ENCODE measurements at regions not wholly inside any gene's neighbourhood (a gene's known extent, or its start where the extent isn't known, plus 50 kb on each side); places are given as distances from the start of the nearest gene placed in this dataset.

- TF ChIP-seq CTCF (conservative IDR thresholded peaks at IDR 0.05) (no peak), ZFX (IDR thresholded peaks at IDR 0.05) (no peak)
These were observed 320.7 kb downstream of the MAP2K4 start for GRCh38 chr17:12341328-12341727.

All from C4-2B (cell line).